DOHH2 (cell line): ENCODE measurements at regions not wholly inside any gene's neighbourhood (a gene's known extent, or its start where the extent isn't known, plus 50 kb on each side); places are given as distances from the start of the nearest gene placed in this dataset.

ENCODE experiments used
- CTCF ChIP-seq: fragments of 200-600 bp; sonication (generic); IDR thresholded peaks from one replicate; pipeline ENCODE4 v1.5.1; 2014; ENCODE audit warnings: antibody characterized with exemption, mild to moderate bottlenecking, low read depth, low read length; ENCODE audit not compliant: poor library complexity, severe bottlenecking
- EZH2phosphoT487 ChIP-seq: fragments of 200-600 bp; sonication (generic); IDR thresholded peaks from 2 replicates; pipeline ENCODE4 v1.6.1; 2017; ENCODE audit warnings: borderline replicate concordance, mild to moderate bottlenecking, antibody characterized with exemption, low read length, moderate library complexity, mixed read lengths

GRCh38 chr13:36549755-36550154 is 117.5 kb downstream of the CCNA1 start:
- TF ChIP-seq CTCF (no peak), EZH2phosphoT487 (no peak)
